HG03575 (cell line): ENCODE measurements at regions not wholly inside any gene's neighbourhood (a gene's known extent, or its start where the extent isn't known, plus 50 kb on each side); places are given as distances from the start of the nearest gene placed in this dataset.

ENCODE experiments used
- ATAC-seq: cut with Tn5 transposase; IDR thresholded peaks from one replicate; pipeline ENCODE4 v1.9.1; 2021; ENCODE audit not compliant: unreplicated experiment, insufficient number of reproducible peaks, low FRiP score; ENCODE audit errors: extremely low read depth

- ATAC-seq, result no peak
Measured at GRCh38 chr10:16304311-16304710, 132.5 kb upstream of the PTER start.

GRCh38 chr10:16310440-16310839 lies 126.4 kb upstream of the PTER start:
- no peak for ATAC-seq

- ATAC-seq, result no peak
Measured at GRCh38 chr10:16314259-16314658, 122.6 kb upstream of the PTER start.

- no peak for ATAC-seq
Measured at GRCh38 chr10:16316733-16317390, 119.9 kb upstream of the PTER start.

DNA sequence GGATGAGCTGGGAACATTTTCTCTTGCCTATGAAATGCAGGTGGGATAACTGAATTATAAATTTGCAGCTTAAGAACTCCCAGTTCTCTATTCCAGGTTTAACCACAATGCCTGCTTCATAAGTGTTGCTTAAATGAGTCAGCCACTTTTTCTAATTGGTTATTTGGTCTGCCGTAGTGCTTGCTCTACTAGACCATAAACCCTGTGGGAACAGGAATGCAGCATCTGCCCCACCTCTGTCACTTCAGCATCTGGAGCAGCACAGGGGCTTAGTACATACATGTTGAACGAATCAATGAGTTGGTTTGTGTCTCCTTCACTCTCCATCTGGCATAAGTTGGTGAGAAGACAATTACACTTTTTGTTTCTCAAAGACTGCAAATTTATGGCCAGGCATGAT lies 95.2 kb upstream of the PTER start:
- ATAC-seq, result no peak

DNA sequence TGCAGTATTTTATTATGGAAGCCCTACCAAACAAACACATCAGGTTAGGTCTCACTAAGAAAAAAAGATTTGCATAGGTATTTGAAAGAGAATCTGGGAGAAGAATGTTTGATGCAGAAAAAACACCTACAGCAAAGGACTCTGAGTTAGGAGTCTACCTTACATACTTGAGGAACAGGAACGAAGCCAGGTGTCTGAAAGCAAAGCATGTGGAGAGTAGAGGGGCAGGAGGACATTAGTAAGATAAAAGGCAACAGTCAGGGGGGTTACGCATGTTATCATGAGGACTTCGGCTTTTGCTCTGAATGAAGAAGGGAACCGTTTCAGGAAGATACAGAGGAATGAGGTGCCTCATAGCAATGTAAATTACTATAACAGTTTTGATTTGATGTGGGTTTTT lies 87.9 kb upstream of the PTER start:
- ATAC-seq, result no peak

- no peak for ATAC-seq
Measured at GRCh38 chr10:16352146-16352545, 84.7 kb upstream of the PTER start.

GRCh38 chr10:16360001-16360400 lies 76.8 kb upstream of the PTER start:
- no peak for ATAC-seq

DNA sequence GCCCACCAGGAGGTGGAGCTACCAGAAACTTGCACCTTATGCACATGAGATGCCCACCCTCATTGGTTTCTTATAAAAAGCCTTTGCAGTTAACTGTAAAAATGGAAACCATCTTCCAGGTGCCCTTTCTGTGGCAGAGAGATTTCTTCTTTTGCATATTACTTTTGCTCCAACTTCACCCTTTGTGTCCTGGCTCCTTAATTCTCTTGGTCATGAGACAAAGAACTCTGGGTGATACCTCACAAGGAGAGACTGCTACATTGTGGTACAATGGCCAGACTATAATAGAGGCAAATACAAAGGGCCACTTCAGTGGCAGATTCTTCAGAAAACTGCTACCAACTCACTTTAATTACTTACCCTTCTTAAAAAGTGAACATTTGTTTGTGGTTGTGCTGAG lies 76.4 kb upstream of the PTER start:
- ATAC-seq, result no peak

GRCh38 chr10:16361086-16361485 lies 75.7 kb upstream of the PTER start:
- ATAC-seq, result no peak

DNA sequence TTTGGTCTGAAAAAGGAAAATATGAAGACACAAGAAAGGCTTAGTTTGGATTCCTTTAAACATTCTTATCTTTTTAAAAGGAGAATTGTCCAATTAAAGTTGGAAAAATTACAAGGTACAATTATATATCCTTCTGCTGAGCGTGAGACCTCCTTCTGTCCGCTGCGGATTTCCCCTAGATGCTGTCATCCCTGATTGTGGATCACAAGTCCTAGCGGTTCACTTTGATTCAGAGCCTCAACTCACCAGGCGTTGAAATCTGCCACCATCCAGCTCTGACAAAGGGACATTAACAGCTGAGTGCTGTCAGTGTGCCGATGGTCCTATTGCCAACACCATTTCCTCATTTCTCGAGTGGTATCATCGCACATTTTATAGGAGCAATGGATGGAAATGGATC lies 73.1 kb upstream of the PTER start:
- no peak for ATAC-seq

DNA sequence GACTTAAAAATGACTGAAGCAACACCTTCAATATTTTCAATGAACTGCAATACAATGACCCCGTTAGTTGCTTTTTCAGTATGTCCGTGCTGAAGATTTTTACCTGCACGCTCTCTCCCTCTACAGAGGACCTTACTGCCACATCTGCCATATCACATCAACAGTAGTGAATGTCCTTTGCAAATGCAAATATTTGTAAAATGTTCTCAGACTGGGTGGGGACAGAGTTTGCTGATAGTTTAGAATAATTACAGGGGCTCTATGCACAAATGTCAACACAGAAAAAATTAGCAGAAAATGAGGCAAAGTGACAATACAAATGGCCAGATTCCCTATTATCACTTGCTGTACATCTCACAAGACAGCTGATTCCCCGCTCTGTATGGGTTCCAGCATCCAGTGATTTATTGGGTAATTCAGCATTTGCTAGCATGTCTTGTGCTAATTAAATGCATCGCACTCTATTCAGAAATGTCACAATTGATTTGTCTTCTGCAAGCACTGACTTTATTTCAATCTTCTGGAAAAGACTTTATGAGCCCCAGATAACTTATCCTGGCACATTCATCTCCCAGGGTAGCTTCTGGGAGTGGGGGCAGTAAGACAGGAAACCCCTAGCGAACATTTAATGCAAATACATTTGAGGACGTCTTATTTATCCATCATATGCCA lies 69.1 kb upstream of the PTER start:
- no peak for ATAC-seq

GRCh38 chr10:16381083-16381482 lies 55.7 kb upstream of the PTER start:
- ATAC-seq, result no peak

- ATAC-seq, result no peak
Measured at GRCh38 chr10:16384021-16384420, 52.8 kb upstream of the PTER start.

DNA sequence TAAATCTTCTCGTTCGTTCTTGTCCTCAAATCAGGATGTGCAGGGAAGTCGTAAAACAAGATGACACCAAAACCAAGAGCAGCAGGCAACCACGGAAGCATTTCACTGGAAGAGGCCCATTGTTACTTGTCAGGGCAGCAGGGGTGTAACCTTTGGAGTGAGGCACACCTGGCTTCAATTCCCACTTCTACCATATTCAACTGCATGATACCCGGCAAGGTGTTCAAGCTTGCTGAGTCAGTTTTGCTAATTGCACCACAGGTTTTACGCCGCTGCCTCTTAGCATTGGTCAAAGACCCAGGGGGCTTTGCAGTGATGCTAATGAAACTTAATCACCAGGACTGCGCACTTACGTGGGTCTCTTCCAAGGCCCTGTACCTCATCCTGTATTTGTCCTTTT lies 50.0 kb upstream of the PTER start:
- no peak for ATAC-seq
